HCT116 (cell line): ENCODE measurements at regions not wholly inside any gene's neighbourhood (a gene's known extent, or its start where the extent isn't known, plus 50 kb on each side); places are given as distances from the start of the nearest gene placed in this dataset.

Experiments used
- ATAC-seq: fragments of 200-7000 bp; cut with Tn5 transposase; 2 replicates; pipeline ENCODE4 v1.9.1; 2020; ENCODE audit warnings: mild to moderate bottlenecking, moderate library complexity
- BruUV-seq: library from RNA; stranded (reverse); fragments of 400-500 nt; replicated peaks from 2 replicates; lab custom pipeline; 2021; lab: Mats Ljungman, UMichigan
- CTCF ChIA-PET: fragments of 300-600 bp; sonication (Branson Sonifier 250); formaldehyde crosslinking; loops from one replicate; lab custom pipeline; 2021; ENCODE audit warnings: antibody characterized with exemption; lab: Charles Lee
- POLR2A ChIA-PET: fragments of 300-600, 350-600 bp; sonication (Branson Sonifier 250); formaldehyde crosslinking; loops from one replicate; lab custom pipeline; 2021; ENCODE audit warnings: antibody characterized with exemption; lab: Charles Lee
- RAD21 ChIA-PET, 2 experiments: fragments of 300-600 bp; sonication (Branson Sonifier 250); formaldehyde crosslinking; loops; one replicate each; lab custom pipeline; 2023; ENCODE audit warnings: low total read pairs in 2 of 2; ENCODE audit not compliant: uncharacterized antibody in 2 of 2, unreplicated experiment in 2 of 2, low non-redundant PET in 1 of 2; lab: Charles Lee
- DNase-seq: peaks from one replicate; pipeline ENCODE4 v3.0.0-alpha.2; 2010; ENCODE audit warnings: low read depth, low spot score
- H2AFZ ChIP-seq: fragments of 200-600 bp; shearing (Covaris generic), sonication (generic); 2 replicates; pipeline ENCODE4 v1.6.1; 2017; ENCODE audit warnings: low read depth, mixed run types, mixed read lengths, antibody characterized with exemption, low read length; ENCODE audit not compliant: poor library complexity, severe bottlenecking
- H3K27ac ChIP-seq: 2 replicates; pipeline ENCODE4 v1.5.1; 2012; ENCODE audit warnings: low read depth, low read length
- H3K27me3 ChIP-seq: fragments of 200-600 bp; sonication (generic); 2 replicates; pipeline ENCODE4 v1.6.1; 2016; ENCODE audit warnings: mixed run types, low read length, mixed read lengths; ENCODE audit not compliant: insufficient read depth
- H3K36me3 ChIP-seq, 2 experiments: fragments of 200-500 bp in 1 of 2; fragments of 200-600 bp in 1 of 2; sonication (Bioruptor generic) in 1 of 2; sonication (generic) in 1 of 2; 2 replicates each; pipeline versions ENCODE4 v1.5.1 to v1.6.1; 2014 to 2016; ENCODE audit warnings: low read length in 2 of 2, inconsistent platforms in 1 of 2, mixed read lengths in 1 of 2, mixed run types in 1 of 2; ENCODE audit not compliant: insufficient read depth in 2 of 2, control insufficient read depth in 1 of 2
- H3K4me1 ChIP-seq, 2 experiments: fragments of 200-600 bp in 1 of 2; sonication (generic) in 1 of 2; 2 replicates each; pipeline versions ENCODE4 v1.5.1 to v1.6.1; 2012 to 2017; ENCODE audit warnings: low read length in 2 of 2, inconsistent platforms in 1 of 2, mild to moderate bottlenecking in 1 of 2, mixed read lengths in 1 of 2, mixed run types in 1 of 2, moderate library complexity in 1 of 2; ENCODE audit not compliant: insufficient read depth in 2 of 2, control insufficient read depth in 1 of 2
- H3K4me2 ChIP-seq: fragments of 200-600 bp; sonication (generic); 2 replicates; pipeline ENCODE4 v1.6.1; 2017; ENCODE audit warnings: mixed run types, low read length, mixed read lengths
- H3K4me3 ChIP-seq, 2 experiments: fragments of 200-600 bp in 1 of 2; sonication (generic) in 1 of 2; replicated peaks in 1 of 2; 2 replicates each; pipeline ENCODE4 v1.5.1; 2011 to 2016; ENCODE audit warnings: low read length in 2 of 2, control low read depth in 1 of 2, low read depth in 1 of 2, mild to moderate bottlenecking in 1 of 2, mixed read lengths in 1 of 2, mixed run types in 1 of 2
- H3K79me2 ChIP-seq: fragments of 200-600 bp; sonication (generic); 2 replicates; pipeline ENCODE4 v1.6.1; 2017; ENCODE audit warnings: mild to moderate bottlenecking, mixed run types, low read length, moderate library complexity, mixed read lengths; ENCODE audit not compliant: insufficient read depth
- H3K9ac ChIP-seq: fragments of 200-600 bp; sonication (generic); 2 replicates; pipeline ENCODE4 v1.6.1; 2016; ENCODE audit warnings: low read length, mixed read lengths
- H3K9me2 ChIP-seq: fragments of 200-600 bp; sonication (generic), shearing (Covaris generic); 2 replicates; pipeline ENCODE4 v1.6.1; 2017; ENCODE audit warnings: mixed run types, mild to moderate bottlenecking, moderate library complexity; ENCODE audit not compliant: insufficient read depth
- H3K9me3 ChIP-seq, 2 experiments: fragments of 200-500 bp in 1 of 2; fragments of 200-600 bp in 1 of 2; sonication (Bioruptor generic) in 1 of 2; sonication (generic) in 1 of 2; 2 replicates each; pipeline ENCODE4 v1.6.1; 2014 to 2017; ENCODE audit warnings: low read length in 2 of 2, mixed read lengths in 2 of 2, inconsistent platforms in 1 of 2, low read depth in 1 of 2, mild to moderate bottlenecking in 1 of 2, mixed run types in 1 of 2, moderate library complexity in 1 of 2; ENCODE audit not compliant: control insufficient read depth in 1 of 2, insufficient read depth in 1 of 2
- H4K20me1 ChIP-seq: fragments of 200-600 bp; sonication (generic), shearing (Covaris generic); 2 replicates; pipeline ENCODE4 v1.6.1; 2017; ENCODE audit warnings: mixed run types, mild to moderate bottlenecking, moderate library complexity; ENCODE audit not compliant: insufficient read depth
- ATF3 ChIP-seq: IDR thresholded peaks from 2 replicates; pipeline ENCODE4 v1.6.1; 2012
- CBX3 ChIP-seq: IDR thresholded peaks from 2 replicates; pipeline ENCODE4 v1.6.1; 2012; ENCODE audit warnings: low read depth
- CTCF ChIP-seq, 3 experiments: fragments of 200-600 bp in 1 of 3; sonication (generic) in 1 of 3; IDR thresholded peaks in 2 of 3; conservative IDR thresholded peaks in 1 of 3; 2 replicates each; pipeline ENCODE4 v1.5.1; 2012 to 2017; ENCODE audit warnings: low read depth in 2 of 3, low read length in 2 of 3, antibody characterized with exemption in 1 of 3, borderline replicate concordance in 1 of 3, control low read depth in 1 of 3, mild to moderate bottlenecking in 1 of 3, mixed read lengths in 1 of 3, mixed run types in 1 of 3, moderate library complexity in 1 of 3; ENCODE audit not compliant: insufficient read depth in 1 of 3
- FOSL1 ChIP-seq: IDR thresholded peaks from 2 replicates; pipeline ENCODE4 v1.6.1; 2012; ENCODE audit warnings: low read depth
- RAD21 ChIP-seq: IDR thresholded peaks from 2 replicates; pipeline ENCODE4 v1.6.1; 2012; ENCODE audit warnings: low read depth, mild to moderate bottlenecking
- ZNF274 ChIP-seq: fragments of 200-500 bp; sonication (Bioruptor generic); IDR thresholded peaks from 2 replicates; pipeline ENCODE4 v1.6.1; 2014; ENCODE audit warnings: mild to moderate bottlenecking, low read depth, low read length, inconsistent platforms
- intact Hi-C: fragments of 100-400 bp; cut with micrococcal nuclease; formaldehyde crosslinking; loops from 2 replicates; pipeline ENCODE4 v1.10.0; 2022

- POLR2A ChIA-PET: no interaction called here
- no peak for DNase-seq
- TF ChIP-seq ATF3: no peak
- TF ChIP-seq FOSL1: no peak
- H3K79me2 ChIP-seq: no peaks in the 10 kb centered on the region
- RAD21 ChIA-PET: no interaction called here
- H3K4me1 ChIP-seq: peaks cover 0 to 4% of the 10 kb centered on the region in 2 experiments; a peak in 1 of 4 replicates
- no peaks in the 10 kb centered on the region for H3K9me2 ChIP-seq
- H3K4me2 ChIP-seq: no peak overlapping the region
- no peak overlapping the region for H2AFZ ChIP-seq
- H3K27ac ChIP-seq: no peak overlapping the region
- no peak for ATAC-seq
- no TSS peak for BruUV-seq
- no peaks in the 10 kb centered on the region for H3K9me3 ChIP-seq
- no peaks in the 10 kb centered on the region for H4K20me1 ChIP-seq
- no peak overlapping the region for H3K4me3 ChIP-seq
- intact Hi-C loops: no loop called here
- H3K9ac ChIP-seq: no peak overlapping the region
- CTCF ChIA-PET: no interaction called here
- H3K27me3 ChIP-seq: no peaks in the 10 kb centered on the region
- no peaks in the 10 kb centered on the region for H3K36me3 ChIP-seq
Observed at GRCh38 chr3:118714800-118715199, 319.8 kb downstream of the IGSF11 start.

GRCh38 chr3:118729546-118729945, 305.1 kb downstream of the IGSF11 start:
- no peak for DNase-seq
- Histone ChIP-seq H3K4me1 (no peaks in the 10 kb centered on the region), H3K27me3 (no peaks in the 10 kb centered on the region), H2AFZ (no peak overlapping the region), H4K20me1 (no peaks in the 10 kb centered on the region), H3K27ac (no peak overlapping the region), H3K9me3 (no peaks in the 10 kb centered on the region), H3K79me2 (no peaks in the 10 kb centered on the region; the same call in 1 of the 2 replicates), H3K4me2 (no peak overlapping the region), H3K36me3 (0 out of 4 replicates have a peak, but pooled peaks cover 0 to 5% of the 10 kb centered on the region in 2 experiments), H3K9ac (no peak overlapping the region), H3K4me3 (no peak overlapping the region), H3K9me2 (no peaks in the 10 kb centered on the region)
- intact Hi-C loops: no loop called here
- no TSS peak for BruUV-seq
- POLR2A ChIA-PET: no interaction called here
- RAD21 ChIA-PET: no interaction called here
- no peak for TF ChIP-seq ZNF274
- peak in 1 of 3 experiments; percentile 12; a peak in 1 of 6 replicates for TF ChIP-seq CTCF (IDR thresholded peaks at IDR 0.05 in 2 of 3, conservative IDR thresholded peaks at IDR 0.05 in 1 of 3; ENCODE audit: borderline replicate concordance in 1 of 3, insufficient read depth in 1 of 3, low read depth in 2 of 3, low read length in 2 of 3)
- TF ChIP-seq CBX3: no peak
- TF ChIP-seq RAD21: 0 out of 2 replicates have a peak, but pooled peaks have one; percentile 7
- CTCF ChIA-PET: no interaction called here
- ATAC-seq: no peak
